ENCODE measurements at regions not wholly inside any gene's neighbourhood (a gene's known extent, or its start where the extent isn't known, plus 50 kb on each side); places are given as distances from the start of the nearest gene placed in this dataset.

DNA sequence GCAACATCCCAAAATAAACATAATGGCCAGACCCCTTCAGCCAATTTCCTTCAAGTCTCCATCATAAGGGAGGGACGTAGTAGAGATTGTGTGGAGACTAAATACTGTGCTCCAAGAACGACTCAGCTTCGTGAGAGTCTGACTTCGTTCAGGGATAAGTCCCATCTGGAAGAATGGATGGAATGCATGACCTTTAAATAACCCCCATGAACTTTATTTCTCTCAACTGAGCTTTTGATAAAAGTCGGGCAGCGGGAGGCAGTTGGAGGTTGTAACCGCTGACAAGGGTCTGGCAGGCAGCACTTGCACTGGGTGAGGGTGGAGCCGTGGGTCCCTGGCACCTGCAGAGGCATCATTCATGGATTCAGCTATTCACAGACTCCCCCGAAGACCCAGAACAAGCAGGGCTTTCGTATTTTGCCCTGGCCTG, 115.9 kb downstream of the ZFP36L2 start:
- H3K27me3 ChIP-seq (ENCODE audit: insufficient read depth, low read length, poor library complexity, severe bottlenecking): no peaks in the 10 kb centered on the region
- no peak for TF ChIP-seq CTCF (conservative IDR thresholded peaks at IDR 0.05; ENCODE audit: low read length)
- TF ChIP-seq EZH2phosphoT487 (IDR thresholded peaks at IDR 0.05; ENCODE audit: borderline replicate concordance): no peak
- H3K79me2 ChIP-seq (ENCODE audit: insufficient read depth, low read length): no peaks in the 10 kb centered on the region
- no peaks in the 10 kb centered on the region for H4K20me1 ChIP-seq (ENCODE audit: insufficient read depth, low read length, poor library complexity, severe bottlenecking)
- H3K4me2 ChIP-seq (ENCODE audit: low read depth, low read length, poor library complexity, severe bottlenecking): no peak overlapping the region
- H3K4me1 ChIP-seq (ENCODE audit: insufficient read depth, low read length, poor library complexity, severe bottlenecking): peaks cover 21% of the 10 kb centered on the region
- H3F3A ChIP-seq (ENCODE audit: low read depth): no peaks in the 10 kb centered on the region
- no peaks in the 10 kb centered on the region for H3K36me3 ChIP-seq (ENCODE audit: insufficient read depth, low read length)
- no peak overlapping the region for H2AFZ ChIP-seq (ENCODE audit: low read length)
- no peak overlapping the region for H3K4me3 ChIP-seq (ENCODE audit: low read length, poor library complexity, severe bottlenecking)
- H3K9me2 ChIP-seq (replicated peaks; ENCODE audit: low read depth, low read length): no peaks in the 10 kb centered on the region
- H3K9me3 ChIP-seq (ENCODE audit: insufficient read depth, low read depth, low read length): no peaks in the 10 kb centered on the region
- H3K9ac ChIP-seq (ENCODE audit: low read depth, low read length, poor library complexity, severe bottlenecking): no peak overlapping the region

- Histone ChIP-seq H3K36me3 (ENCODE audit: insufficient read depth, low read length) (no peaks in the 10 kb centered on the region), H3K4me1 (ENCODE audit: insufficient read depth, low read length, poor library complexity, severe bottlenecking) (peaks cover 27% of the 10 kb centered on the region), H3K27me3 (ENCODE audit: insufficient read depth, low read length, poor library complexity, severe bottlenecking) (no peaks in the 10 kb centered on the region), H3F3A (ENCODE audit: low read depth) (no peaks in the 10 kb centered on the region), H2AFZ (ENCODE audit: low read length) (no peak overlapping the region), H3K9me3 (ENCODE audit: insufficient read depth, low read depth, low read length) (no peaks in the 10 kb centered on the region), H3K79me2 (ENCODE audit: insufficient read depth, low read length) (no peaks in the 10 kb centered on the region), H4K20me1 (ENCODE audit: insufficient read depth, low read length, poor library complexity, severe bottlenecking) (no peaks in the 10 kb centered on the region), H3K4me2 (ENCODE audit: low read depth, low read length, poor library complexity, severe bottlenecking) (no peak overlapping the region), H3K9ac (ENCODE audit: low read depth, low read length, poor library complexity, severe bottlenecking) (no peak overlapping the region), H3K4me3 (ENCODE audit: low read length, poor library complexity, severe bottlenecking) (no peak overlapping the region), H3K9me2 (replicated peaks; ENCODE audit: low read depth, low read length) (no peaks in the 10 kb centered on the region)
- TF ChIP-seq CTCF (conservative IDR thresholded peaks at IDR 0.05; ENCODE audit: low read length) (no peak), EZH2phosphoT487 (IDR thresholded peaks at IDR 0.05; ENCODE audit: borderline replicate concordance) (no peak)
These were observed 117.1 kb downstream of the ZFP36L2 start for GRCh38 chr2:43109261-43109743.

DNA sequence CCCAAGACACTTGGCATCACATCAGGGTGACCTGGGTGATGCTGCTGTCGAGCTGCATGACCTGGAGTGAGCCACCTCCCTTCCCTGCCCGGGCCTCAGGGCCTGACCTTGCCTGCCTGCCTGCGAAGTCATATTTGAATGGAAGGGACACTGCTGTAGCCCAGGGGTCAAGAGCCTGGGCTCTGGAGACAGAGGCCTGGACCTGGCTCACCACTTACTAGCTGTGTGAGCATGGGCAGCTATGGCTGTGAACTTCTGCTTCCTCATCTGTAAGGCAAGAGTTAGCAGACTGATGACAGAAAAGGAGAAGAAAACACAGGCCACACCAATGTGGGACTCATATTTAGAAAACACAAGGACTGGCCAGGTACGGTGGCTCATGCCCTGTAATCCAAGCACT, 118.7 kb downstream of the ZFP36L2 start:
- H3K4me1 ChIP-seq (ENCODE audit: insufficient read depth, low read length, poor library complexity, severe bottlenecking): peaks cover 24% of the 10 kb centered on the region
- no peaks in the 10 kb centered on the region for H4K20me1 ChIP-seq (ENCODE audit: insufficient read depth, low read length, poor library complexity, severe bottlenecking)
- no peaks in the 10 kb centered on the region for H3K27me3 ChIP-seq (ENCODE audit: insufficient read depth, low read length, poor library complexity, severe bottlenecking)
- H3K79me2 ChIP-seq (ENCODE audit: insufficient read depth, low read length): no peaks in the 10 kb centered on the region
- H3K4me3 ChIP-seq (ENCODE audit: low read length, poor library complexity, severe bottlenecking): no peak overlapping the region
- H2AFZ ChIP-seq (ENCODE audit: low read length): no peak overlapping the region
- H3F3A ChIP-seq (ENCODE audit: low read depth): no peaks in the 10 kb centered on the region
- no peaks in the 10 kb centered on the region for H3K9me3 ChIP-seq (ENCODE audit: insufficient read depth, low read depth, low read length)
- no peak overlapping the region for H3K4me2 ChIP-seq (ENCODE audit: low read depth, low read length, poor library complexity, severe bottlenecking)
- H3K9me2 ChIP-seq (replicated peaks; ENCODE audit: low read depth, low read length): no peaks in the 10 kb centered on the region
- H3K9ac ChIP-seq (ENCODE audit: low read depth, low read length, poor library complexity, severe bottlenecking): no peak overlapping the region
- H3K36me3 ChIP-seq (ENCODE audit: insufficient read depth, low read length): no peaks in the 10 kb centered on the region
- TF ChIP-seq EZH2phosphoT487 (IDR thresholded peaks at IDR 0.05; ENCODE audit: borderline replicate concordance) (no peak), CTCF (conservative IDR thresholded peaks at IDR 0.05; ENCODE audit: low read length) (no peak)

Measured in Loucy (cell line).